ENCODE measurements at regions not wholly inside any gene's neighbourhood (a gene's known extent, or its start where the extent isn't known, plus 50 kb on each side); places are given as distances from the start of the nearest gene placed in this dataset.

- H3K4me3 ChIP-seq = no peak overlapping the region
- H3K4me1 ChIP-seq = no peaks in the 10 kb centered on the region
- intact Hi-C loops (cut with micrococcal nuclease) = no loop called here
- H3K36me3 ChIP-seq = no peaks in the 10 kb centered on the region
- no peak for TF ChIP-seq CTCF (IDR thresholded peaks at IDR 0.05; ENCODE audit: borderline replicate concordance)
- DNase-seq = no peak
- H3K27ac ChIP-seq (replicated peaks) = no peak overlapping the region
- H3K9me3 ChIP-seq (replicated peaks) = no peaks in the 10 kb centered on the region
- no peaks in the 10 kb centered on the region for H3K27me3 ChIP-seq (ENCODE audit: low read depth)
Measured at GRCh38 chr4:23311983-23312382, 577.9 kb downstream of the PPARGC1A start.

DNA sequence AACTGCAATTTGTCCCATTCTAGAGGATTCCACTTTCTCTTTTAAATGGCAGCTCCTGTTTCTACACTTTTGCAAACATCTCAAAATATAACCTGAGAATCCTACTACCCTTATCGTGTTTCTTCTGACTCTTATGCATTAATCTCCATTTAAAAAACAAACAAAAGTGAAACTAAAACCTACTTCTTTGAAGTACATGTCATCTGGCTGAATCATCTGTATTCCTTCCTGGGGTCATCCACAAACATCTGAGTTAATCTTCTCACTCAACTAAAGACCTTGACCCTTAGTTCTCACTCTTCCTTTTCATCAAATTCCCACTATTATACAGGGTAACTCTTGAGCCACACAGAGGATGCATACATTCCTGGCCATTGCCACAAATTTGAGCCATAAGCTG lies 584.8 kb downstream of the PPARGC1A start:
- intact Hi-C loops (cut with micrococcal nuclease) = no loop called here
- no peak for DNase-seq
- Histone ChIP-seq H3K36me3 (no peaks in the 10 kb centered on the region), H3K4me1 (no peaks in the 10 kb centered on the region), H3K27ac (replicated peaks) (no peak overlapping the region), H3K27me3 (ENCODE audit: low read depth) (no peaks in the 10 kb centered on the region), H3K4me3 (no peak overlapping the region), H3K9me3 (replicated peaks) (no peaks in the 10 kb centered on the region)
- TF ChIP-seq CTCF (IDR thresholded peaks at IDR 0.05; ENCODE audit: borderline replicate concordance) = no peak

DNA sequence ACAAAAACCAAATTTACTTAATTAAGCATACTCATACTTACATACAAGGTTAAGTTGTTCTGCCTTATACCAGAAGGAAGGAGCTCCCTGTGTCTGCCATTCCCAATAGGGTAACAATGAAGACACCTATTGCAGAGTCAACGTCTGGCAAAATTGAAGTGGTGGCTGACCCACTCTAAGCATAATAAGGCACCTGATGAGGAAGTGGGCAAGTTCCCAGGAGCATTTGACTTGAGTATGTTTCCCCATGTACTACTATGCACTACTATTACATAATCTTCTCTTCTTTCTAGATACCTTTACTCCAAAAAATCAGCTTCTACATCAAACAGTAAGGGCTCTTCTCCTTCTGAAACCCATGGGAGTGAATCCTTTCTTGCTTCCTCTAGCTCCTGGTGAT lies 591.5 kb downstream of the PPARGC1A start:
- TF ChIP-seq CTCF (IDR thresholded peaks at IDR 0.05; ENCODE audit: borderline replicate concordance) = no peak
- no peaks in the 10 kb centered on the region for H3K27me3 ChIP-seq (ENCODE audit: low read depth)
- H3K36me3 ChIP-seq = no peaks in the 10 kb centered on the region
- no peaks in the 10 kb centered on the region for H3K9me3 ChIP-seq (replicated peaks)
- no peaks in the 10 kb centered on the region for H3K4me1 ChIP-seq
- intact Hi-C loops (cut with micrococcal nuclease) = no loop called here
- no peak for DNase-seq
- no peak overlapping the region for H3K27ac ChIP-seq (replicated peaks)
- H3K4me3 ChIP-seq = no peak overlapping the region

GRCh38 chr4:23297327-23297726 lies 592.5 kb downstream of the PPARGC1A start:
- TF ChIP-seq CTCF (IDR thresholded peaks at IDR 0.05; ENCODE audit: borderline replicate concordance) = no peak
- Histone ChIP-seq H3K27ac (replicated peaks) (no peak overlapping the region), H3K27me3 (ENCODE audit: low read depth) (no peaks in the 10 kb centered on the region), H3K4me1 (no peaks in the 10 kb centered on the region), H3K36me3 (no peaks in the 10 kb centered on the region), H3K9me3 (replicated peaks) (no peaks in the 10 kb centered on the region), H3K4me3 (no peak overlapping the region)
- intact Hi-C loops (cut with micrococcal nuclease) = no loop called here
- DNase-seq = no peak

DNA sequence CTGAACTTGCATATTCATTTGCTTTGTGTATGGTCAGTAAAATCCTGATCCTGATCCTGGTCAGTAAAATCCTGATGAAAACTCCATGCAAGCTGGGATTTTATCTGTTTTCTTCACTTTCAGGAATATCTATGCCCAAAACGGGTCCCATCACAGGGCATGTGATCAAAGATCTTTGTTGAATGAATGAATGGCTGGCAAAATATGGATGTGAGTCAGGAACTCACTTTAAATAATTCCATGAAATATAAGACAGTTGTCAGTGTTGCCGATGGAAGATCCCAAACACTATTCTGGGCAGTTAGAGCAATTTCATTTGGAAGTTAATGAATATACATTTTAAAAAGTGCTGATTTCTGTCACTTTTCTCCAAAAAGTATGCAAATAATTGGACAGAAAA lies 598.4 kb downstream of the GBA3 start:
- H3K27ac ChIP-seq (replicated peaks) = no peak overlapping the region
- intact Hi-C loops (cut with micrococcal nuclease) = no loop called here
- no peak overlapping the region for H3K4me3 ChIP-seq

More for the DNA sequence above, 598.4 kb downstream of the GBA3 start:
- Histone ChIP-seq H3K4me1 (no peaks in the 10 kb centered on the region), H3K36me3 (no peaks in the 10 kb centered on the region), H3K27me3 (ENCODE audit: low read depth) (no peaks in the 10 kb centered on the region), H3K9me3 (replicated peaks) (no peaks in the 10 kb centered on the region)
- DNase-seq = no peak
- no peak for TF ChIP-seq CTCF (IDR thresholded peaks at IDR 0.05; ENCODE audit: borderline replicate concordance)
